NT2/D1 (cell line): ENCODE measurements at regions not wholly inside any gene's neighbourhood (a gene's known extent, or its start where the extent isn't known, plus 50 kb on each side); places are given as distances from the start of the nearest gene placed in this dataset.
"Not testable (repeated sequence)": the region's sequence is repeated elsewhere in the genome, so short reads cannot be mapped to it uniquely, and the experiment has no call there.

Experiments
- DNase-seq: peaks from one replicate; pipeline ENCODE4 v3.0.0-alpha.2; 2011; ENCODE audit warnings: low read depth, low spot score
- H3K27me3 ChIP-seq: 2 replicates; pipeline ENCODE4 v1.6.0; 2011; ENCODE audit warnings: mild to moderate bottlenecking; ENCODE audit not compliant: insufficient read length, insufficient read depth
- H3K36me3 ChIP-seq: 2 replicates; pipeline ENCODE4 v1.6.1; 2011; ENCODE audit warnings: mild to moderate bottlenecking, low read length, mixed read lengths; ENCODE audit not compliant: insufficient read depth, insufficient read length
- H3K4me1 ChIP-seq: 2 replicates; pipeline ENCODE4 v1.5.1; 2011; ENCODE audit not compliant: insufficient read depth, insufficient read length
- H3K4me3 ChIP-seq: 2 replicates; pipeline ENCODE4 v1.5.1; 2011; ENCODE audit warnings: low read depth; ENCODE audit not compliant: insufficient read length
- H3K9ac ChIP-seq: 2 replicates; pipeline ENCODE4 v1.6.0; 2011; ENCODE audit warnings: low read depth; ENCODE audit not compliant: insufficient read length
- H3K9me3 ChIP-seq: 2 replicates; pipeline ENCODE4 v1.5.1; 2011; ENCODE audit warnings: mild to moderate bottlenecking, low read length; ENCODE audit not compliant: insufficient read depth
- SUZ12 ChIP-seq: IDR thresholded peaks from 2 replicates; pipeline ENCODE4 v1.6.1; 2011; ENCODE audit not compliant: insufficient read length, insufficient read depth; ENCODE audit errors: extremely low read depth
- YY1 ChIP-seq: IDR thresholded peaks from 2 replicates; pipeline ENCODE4 v1.6.1; 2011; ENCODE audit not compliant: insufficient read length, insufficient read depth
- ZNF274 ChIP-seq: IDR thresholded peaks from 2 replicates; pipeline ENCODE4 v1.6.1; 2011; ENCODE audit warnings: mild to moderate bottlenecking, low read depth, low read length

DNA sequence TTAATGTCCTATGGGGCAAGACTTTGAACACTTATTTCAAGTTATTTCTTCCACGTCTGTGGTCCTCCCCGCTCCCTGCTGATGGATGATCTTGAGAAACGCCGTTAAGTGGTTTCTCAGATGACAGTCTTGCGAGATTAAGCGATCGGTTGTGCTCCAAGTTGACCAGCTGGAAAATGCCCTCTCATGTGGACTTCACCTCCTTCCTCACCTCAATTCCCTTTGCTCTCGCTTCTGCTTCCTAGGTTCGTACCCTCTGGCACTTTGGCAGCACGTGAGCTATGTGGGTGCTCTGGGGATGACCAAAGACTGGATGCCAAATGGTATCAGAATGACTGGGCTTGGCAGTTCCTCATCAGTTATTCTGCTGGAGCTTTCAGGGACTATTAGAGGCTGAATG is 480.0 kb downstream of the ZNF536 start:
- no peak for DNase-seq
- TF ChIP-seq SUZ12 = no peak
- no peak for TF ChIP-seq ZNF274
- no peak for TF ChIP-seq YY1
- H3K4me3 ChIP-seq = no peak overlapping the region
- H3K36me3 ChIP-seq = no peaks in the 10 kb centered on the region
- no peaks in the 10 kb centered on the region for H3K27me3 ChIP-seq
- H3K9me3 ChIP-seq = no peaks in the 10 kb centered on the region
- H3K9ac ChIP-seq = no peak overlapping the region
- H3K4me1 ChIP-seq = no peaks in the 10 kb centered on the region

DNA sequence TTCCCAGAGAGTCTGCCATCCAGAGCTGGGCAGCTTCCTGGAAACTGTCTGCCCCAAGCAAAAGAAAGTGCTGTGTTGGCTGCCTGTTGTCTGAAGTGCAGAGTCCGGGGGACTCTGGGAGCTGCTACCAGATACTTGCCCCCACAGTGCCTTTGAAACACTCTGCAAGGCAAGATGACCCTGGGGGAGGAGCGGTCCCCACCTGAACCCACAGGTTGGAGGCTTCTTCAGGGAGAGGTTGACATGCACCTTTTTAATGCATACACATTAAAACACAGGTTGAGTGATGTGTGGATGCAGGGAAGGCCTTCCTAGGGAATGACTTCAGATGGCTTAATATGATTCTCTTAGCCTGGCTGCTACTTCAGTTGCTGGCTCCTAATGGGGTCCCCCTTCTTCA is 479.5 kb downstream of the ZNF536 start:
- no peaks in the 10 kb centered on the region for H3K27me3 ChIP-seq
- H3K36me3 ChIP-seq = no peaks in the 10 kb centered on the region
- H3K4me3 ChIP-seq = no peak overlapping the region
- DNase-seq = no peak
- no peaks in the 10 kb centered on the region for H3K9me3 ChIP-seq
- no peaks in the 10 kb centered on the region for H3K4me1 ChIP-seq
- no peak overlapping the region for H3K9ac ChIP-seq
- TF ChIP-seq YY1 (no peak), ZNF274 (no peak), SUZ12 (no peak)

DNA sequence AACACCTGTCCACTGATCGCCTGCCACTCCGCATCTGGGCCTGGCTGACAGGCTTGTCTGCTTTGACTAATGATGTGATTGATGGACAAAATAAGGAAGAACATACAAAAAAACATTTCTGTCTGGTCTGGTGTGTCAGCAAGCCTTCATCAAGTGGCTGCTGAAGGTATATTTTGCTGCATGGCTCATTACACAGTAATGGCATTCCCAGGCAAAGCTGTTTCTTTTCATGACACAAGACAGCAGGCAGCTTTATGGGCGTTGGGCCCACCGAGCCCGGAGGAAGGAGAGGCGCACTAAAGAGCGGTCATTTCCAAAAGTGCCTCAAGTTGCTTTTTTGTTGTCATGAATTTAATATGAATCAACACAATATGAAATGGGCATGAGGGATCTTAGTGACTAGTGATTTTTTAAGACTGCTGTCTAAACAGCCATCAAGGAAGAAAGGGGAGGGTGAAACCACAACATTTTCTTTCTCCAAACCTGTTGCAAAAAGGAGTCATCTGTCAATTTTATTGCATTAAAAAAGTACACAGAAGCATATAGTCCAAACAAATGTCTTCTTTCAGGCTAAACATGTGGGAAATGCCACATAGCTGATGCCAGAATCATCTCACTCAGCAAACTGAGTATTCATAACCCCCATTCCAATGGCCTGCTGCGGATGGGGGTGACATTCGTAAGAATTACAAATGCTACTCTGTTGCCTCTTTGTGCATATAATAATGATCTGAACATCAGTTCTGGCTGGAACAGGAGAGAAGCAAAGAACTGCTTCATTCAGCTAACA is 476.6 kb downstream of the ZNF536 start:
- Histone ChIP-seq H3K36me3 (no peaks in the 10 kb centered on the region), H3K27me3 (no peaks in the 10 kb centered on the region), H3K4me3 (no peak overlapping the region), H3K4me1 (no peaks in the 10 kb centered on the region), H3K9ac (no peak overlapping the region), H3K9me3 (no peaks in the 10 kb centered on the region)
- no peak for DNase-seq
- TF ChIP-seq YY1 (no peak), SUZ12 (no peak), ZNF274 (no peak)

DNA sequence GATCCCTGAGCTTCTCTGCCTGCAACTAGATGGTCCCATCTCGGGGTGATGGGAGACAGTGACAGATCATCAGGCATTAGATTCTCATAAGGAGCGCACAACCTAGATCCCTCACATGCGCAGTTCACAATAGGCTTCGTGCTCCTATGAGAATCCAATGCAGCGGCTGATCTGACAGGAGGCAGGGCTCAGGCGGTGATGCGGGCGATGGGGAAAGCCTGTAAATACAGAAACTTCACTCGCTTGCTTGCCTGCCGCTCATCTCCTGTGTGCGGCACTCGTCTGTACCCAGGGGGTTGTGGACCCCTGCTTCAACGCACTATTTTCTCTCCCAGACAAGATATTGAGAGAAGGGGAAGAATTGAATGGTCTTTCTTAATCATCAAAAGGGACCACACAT is 473.9 kb downstream of the ZNF536 start:
- TF ChIP-seq YY1 (no peak), SUZ12 (no peak), ZNF274 (no peak)
- no peaks in the 10 kb centered on the region for H3K27me3 ChIP-seq
- no peaks in the 10 kb centered on the region for H3K9me3 ChIP-seq
- H3K4me1 ChIP-seq = no peaks in the 10 kb centered on the region
- H3K9ac ChIP-seq = no peak overlapping the region
- no peaks in the 10 kb centered on the region for H3K36me3 ChIP-seq
- DNase-seq = no peak
- no peak overlapping the region for H3K4me3 ChIP-seq

DNA sequence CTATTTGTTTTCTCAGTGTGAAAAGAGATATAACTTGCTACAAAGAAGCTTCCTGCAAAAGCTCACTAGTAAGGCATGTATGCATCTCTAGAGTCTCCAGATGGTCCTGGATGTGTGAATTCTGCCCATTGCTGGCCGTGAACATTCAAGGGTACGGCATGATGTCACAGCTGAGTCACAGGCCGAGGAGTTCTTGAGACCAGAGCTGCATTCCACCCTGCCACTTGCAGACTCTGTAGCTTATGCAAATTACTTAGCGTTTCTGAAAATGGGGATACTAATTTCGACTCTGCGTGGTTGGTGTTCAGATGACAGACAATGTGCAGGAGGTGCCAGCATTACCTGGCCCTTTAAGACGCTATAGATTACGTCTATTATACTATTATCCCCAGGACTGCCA is 470.7 kb downstream of the ZNF536 start:
- H3K27me3 ChIP-seq = no peaks in the 10 kb centered on the region
- no peak overlapping the region for H3K4me3 ChIP-seq
- DNase-seq = no peak
- H3K4me1 ChIP-seq = no peaks in the 10 kb centered on the region
- no peaks in the 10 kb centered on the region for H3K9me3 ChIP-seq
- no peak overlapping the region for H3K9ac ChIP-seq
- no peaks in the 10 kb centered on the region for H3K36me3 ChIP-seq
- TF ChIP-seq ZNF274 (no peak), SUZ12 (no peak), YY1 (no peak)

DNA sequence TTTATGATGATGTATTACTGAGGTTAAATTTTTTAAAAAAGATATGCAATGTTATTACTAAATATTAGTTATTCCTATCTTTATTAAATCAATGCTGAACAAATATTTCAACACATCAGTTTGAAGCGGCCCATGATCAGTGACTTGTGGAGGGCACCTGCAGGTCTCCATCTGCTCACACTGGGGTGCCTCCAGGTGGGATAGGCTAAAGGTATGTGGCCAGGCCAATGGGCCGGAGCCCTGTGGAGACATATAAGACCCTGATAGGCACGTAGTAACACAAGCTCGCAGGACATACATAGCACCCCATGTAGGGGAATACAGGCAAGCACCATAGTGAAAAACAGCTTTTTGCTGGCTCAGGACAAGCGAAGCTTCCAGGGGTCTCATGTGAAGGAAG is 469.8 kb downstream of the ZNF536 start:
- no peaks in the 10 kb centered on the region for H3K27me3 ChIP-seq
- no peaks in the 10 kb centered on the region for H3K9me3 ChIP-seq
- TF ChIP-seq ZNF274 (no peak), YY1 (no peak), SUZ12 (no peak)
- no peaks in the 10 kb centered on the region for H3K36me3 ChIP-seq
- no peak overlapping the region for H3K9ac ChIP-seq
- no peak for DNase-seq
- H3K4me1 ChIP-seq = no peaks in the 10 kb centered on the region
- no peak overlapping the region for H3K4me3 ChIP-seq

DNA sequence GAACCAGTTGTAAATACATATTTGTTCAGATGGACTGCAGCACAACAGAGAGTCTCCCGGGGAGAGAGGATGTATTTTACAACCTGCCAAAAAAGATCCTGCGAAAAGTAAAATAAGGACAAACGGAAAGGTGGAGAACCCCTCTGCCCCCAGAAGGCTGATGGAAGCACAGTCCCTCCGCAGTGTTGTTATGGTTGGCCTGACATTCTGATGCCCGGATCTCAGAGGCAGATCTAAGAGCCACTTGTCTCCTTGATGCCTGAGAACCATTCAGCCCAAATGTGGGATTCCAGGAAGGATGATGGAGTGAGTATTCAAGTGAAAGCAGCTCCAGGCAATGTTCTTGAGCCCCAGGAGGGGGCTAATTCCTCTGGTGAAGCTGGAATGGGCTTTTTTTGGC is 458.7 kb downstream of the ZNF536 start:
- Histone ChIP-seq H3K4me1 (no peaks in the 10 kb centered on the region), H3K27me3 (no peaks in the 10 kb centered on the region), H3K9me3 (no peaks in the 10 kb centered on the region), H3K4me3 (no peak overlapping the region), H3K36me3 (no peaks in the 10 kb centered on the region), H3K9ac (no peak overlapping the region)
- DNase-seq = no peak
- TF ChIP-seq ZNF274 (no peak), SUZ12 (no peak), YY1 (no peak)

DNA sequence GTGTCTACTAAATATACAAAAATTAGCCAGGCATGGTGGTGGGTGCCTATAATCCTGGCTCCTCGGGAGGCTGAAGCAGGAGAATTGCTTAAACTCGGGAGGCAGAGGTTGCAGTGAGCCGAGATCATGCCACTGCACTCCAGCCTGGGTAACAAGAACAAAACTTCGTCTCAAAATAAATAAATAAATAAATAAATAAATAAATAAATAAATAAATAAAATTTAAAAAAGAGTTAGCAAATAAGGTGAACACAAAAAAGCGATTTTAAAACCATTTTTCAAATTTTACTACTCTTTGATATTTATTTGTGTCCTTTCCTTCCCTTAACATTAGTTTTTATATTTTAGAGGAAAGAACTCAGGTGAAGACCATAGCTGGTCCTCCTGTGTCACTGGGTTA is 453.3 kb downstream of the ZNF536 start:
- not testable (repeated sequence) for H3K9me3 ChIP-seq, DNase-seq, H3K9ac ChIP-seq, H3K27me3 ChIP-seq, H3K4me3 ChIP-seq, H3K4me1 ChIP-seq, H3K36me3 ChIP-seq
